A549 (cell line): ENCODE measurements at regions not wholly inside any gene's neighbourhood (a gene's known extent, or its start where the extent isn't known, plus 50 kb on each side); places are given as distances from the start of the nearest gene placed in this dataset.

Experiments
- ATAC-seq, 2 experiments: fragments of 200-7000 bp in 1 of 2; fragments of >200 bp in 1 of 2; cut with Nextera tagmentation in 1 of 2; cut with Tn5 transposase in 1 of 2; 3 replicates each; pipeline versions ENCODE4 v1.8.0 to v1.9.1; 2018 to 2020; ENCODE audit warnings: mild to moderate bottlenecking in 1 of 2, moderate library complexity in 1 of 2
- CTCF ChIA-PET: fragments of 300-600 bp; sonication (Branson Sonifier 250); formaldehyde crosslinking; extraction: SDS; loops from one replicate; lab custom pipeline; 2021; ENCODE audit warnings: antibody characterized with exemption, inconsistent platforms; lab: Yijun Ruan, JAX
- POLR2A ChIA-PET: fragments of 350-600 bp; formaldehyde crosslinking; extraction: SDS; loops from one replicate; lab custom pipeline; 2021; ENCODE audit warnings: antibody characterized with exemption, inconsistent platforms; lab: Yijun Ruan, JAX
- DNase-seq, 2 experiments: peaks; one replicate each; pipeline versions ENCODE4 v3.0.0 to v3.0.0-alpha.2; 2011 to 2016; ENCODE audit warnings: low read depth in 1 of 2, low spot score in 1 of 2
- FAIRE-seq: peaks from 2 replicates; lab custom pipeline; 2011; peaks lifted over from hg19 to GRCh38; lab: Jason Lieb, UNC
- H3K27ac ChIP-seq, 2 experiments: fragments of >200 bp; sonication (Bioruptor Twin); formaldehyde crosslinking; 3 replicates each; pipeline ENCODE4 v1.5.1; 2016 to 2017
- H3K4me1 ChIP-seq: fragments of >200 bp; sonication (Bioruptor Twin); formaldehyde crosslinking; 3 replicates; pipeline ENCODE4 v1.6.1; 2016
- H3K4me2 ChIP-seq: fragments of >200 bp; sonication (Bioruptor Twin); formaldehyde crosslinking; 3 replicates; pipeline ENCODE4 v1.6.1; 2016
- H3K4me3 ChIP-seq: fragments of >200 bp; sonication (Bioruptor Twin); formaldehyde crosslinking; 3 replicates; pipeline ENCODE4 v1.5.1; 2016
- H3K9me3 ChIP-seq: fragments of >200 bp; sonication (Bioruptor Twin); formaldehyde crosslinking; 3 replicates; pipeline ENCODE4 v1.6.1; 2016
- BCL3 ChIP-seq: fragments of >200 bp; sonication (Bioruptor Twin); formaldehyde crosslinking; IDR thresholded peaks from 3 replicates; pipeline ENCODE4 v1.6.1; 2016
- CEBPB ChIP-seq, 2 experiments: fragments of >200 bp in 1 of 2; sonication (Bioruptor Twin) in 1 of 2; formaldehyde crosslinking in 1 of 2; IDR thresholded peaks; 2 replicates each; pipeline ENCODE4 v1.6.1; 2012 to 2016
- CHD2 ChIP-seq: fragments of 150-350 bp; IDR thresholded peaks from 2 replicates; pipeline ENCODE4 v1.6.1; 2014; ENCODE audit warnings: low read length; ENCODE audit not compliant: partially characterized antibody
- E2F6 ChIP-seq: IDR thresholded peaks from 2 replicates; pipeline ENCODE4 v1.6.1; 2012; ENCODE audit warnings: low read depth, borderline replicate concordance
- ESRRA ChIP-seq: fragments of 150-350 bp; IDR thresholded peaks from 2 replicates; pipeline ENCODE4 v1.6.1; 2014; ENCODE audit warnings: mild to moderate bottlenecking, low read length, borderline replicate concordance
- FOXS1 ChIP-seq: fragments of 250-450 bp; sonication (Bioruptor Pico); IDR thresholded peaks from 2 replicates; pipeline ENCODE4 v1.5.0; 2020; ENCODE audit warnings: mild to moderate bottlenecking, moderate library complexity
- HOXB13 ChIP-seq: fragments of 250-450 bp; sonication (Bioruptor Pico); IDR thresholded peaks from 2 replicates; pipeline ENCODE4 v1.5.0; 2020; ENCODE audit warnings: low read depth, mild to moderate bottlenecking, moderate library complexity
- HOXB5 ChIP-seq: fragments of 250-450 bp; sonication (Bioruptor Pico); IDR thresholded peaks from 2 replicates; pipeline ENCODE4 v1.5.0; 2020; ENCODE audit warnings: mild to moderate bottlenecking, moderate library complexity
- MAFK ChIP-seq: fragments of 450-650 bp; IDR thresholded peaks from 2 replicates; pipeline ENCODE4 v1.6.1; 2014; ENCODE audit not compliant: partially characterized antibody
- NR3C1 ChIP-seq: fragments of >200 bp; sonication (Bioruptor Twin); formaldehyde crosslinking; IDR thresholded peaks from 3 replicates; pipeline ENCODE4 v1.6.1; 2017
- PHF8 ChIP-seq: fragments of 200-600 bp; sonication (generic); IDR thresholded peaks from 2 replicates; pipeline ENCODE4 v1.6.1; 2016; ENCODE audit warnings: low read depth, mild to moderate bottlenecking, antibody characterized with exemption, moderate library complexity, borderline replicate concordance
- POLR2A ChIP-seq: IDR thresholded peaks from 2 replicates; pipeline ENCODE4 v1.6.1; 2012; ENCODE audit warnings: mild to moderate bottlenecking, low read length
- POLR2AphosphoS2 ChIP-seq: conservative IDR thresholded peaks from 2 replicates; pipeline ENCODE4 v1.6.1; 2012; ENCODE audit warnings: low read length, improper control_type of control experiment, inconsistent platforms
- RARB ChIP-seq: fragments of 250-450 bp; sonication (Bioruptor Pico); IDR thresholded peaks from 2 replicates; pipeline ENCODE4 v1.8.0; 2021; ENCODE audit warnings: mild to moderate bottlenecking, moderate library complexity
- SREBF2 ChIP-seq: fragments of 450-650 bp; IDR thresholded peaks from 2 replicates; pipeline ENCODE4 v1.6.1; 2014; ENCODE audit warnings: mild to moderate bottlenecking, moderate library complexity
- TFCP2L1 ChIP-seq: fragments of 250-450 bp; sonication (Bioruptor Pico); IDR thresholded peaks from 2 replicates; pipeline ENCODE4 v1.5.0; 2021; ENCODE audit warnings: mild to moderate bottlenecking
- ZFP36 ChIP-seq: fragments of 450-650 bp; IDR thresholded peaks from 2 replicates; pipeline ENCODE4 v1.6.1; 2014; ENCODE audit warnings: borderline replicate concordance; ENCODE audit not compliant: partially characterized antibody
- WGBS: methylation state at CpG from one replicate; pipeline ENCODE4 v1.1.6; 2017; ENCODE audit errors: missing lambda C conversion rate; 5-methylcytosine and 5-hydroxymethylcytosine counted together
- TF ChIP-seq, protein P1 (sequence below): fragments of 150-350 bp; IDR thresholded peaks from 2 replicates; pipeline ENCODE4 v1.6.1; 2014; ENCODE audit warnings: low read depth, mild to moderate bottlenecking, low read length

- POLR2A ChIA-PET, result no interaction called here
- DNase-seq (no peak), ATAC-seq (no peak), FAIRE-seq (no peak)
- H3K9me3 ChIP-seq, result peaks cover 7% of the 10 kb centered on the region; the same call in 1 of the 3 replicates
- CTCF ChIA-PET, result no interaction called here
- H3K4me1 ChIP-seq, result no peaks in the 10 kb centered on the region
- 13% methylated on average over 6 of the region's 6 CpGs for WGBS
- H3K4me3 ChIP-seq, result no peak overlapping the region
- no peak overlapping the region for H3K27ac ChIP-seq
- TF ChIP-seq HOXB5 (CRISPR knock-in tag), result no peak
- no peak for TF ChIP-seq POLR2A
- TF ChIP-seq TFCP2L1 (CRISPR knock-in tag), result no peak
- no peak for TF ChIP-seq NR3C1
- no peak for TF ChIP-seq FOXS1 (CRISPR knock-in tag)
- no peak for TF ChIP-seq RARB (CRISPR knock-in tag)
- no peak for TF ChIP-seq POLR2AphosphoS2
- no peak for TF ChIP-seq CHD2
- no peak for TF ChIP-seq PHF8
- TF ChIP-seq ESRRA, result no peak
- H3K4me2 ChIP-seq, result no peak overlapping the region
These were observed 813.3 kb downstream of the NR2F2 start for GRCh38 chr15:97143592-97144376.

DNA sequence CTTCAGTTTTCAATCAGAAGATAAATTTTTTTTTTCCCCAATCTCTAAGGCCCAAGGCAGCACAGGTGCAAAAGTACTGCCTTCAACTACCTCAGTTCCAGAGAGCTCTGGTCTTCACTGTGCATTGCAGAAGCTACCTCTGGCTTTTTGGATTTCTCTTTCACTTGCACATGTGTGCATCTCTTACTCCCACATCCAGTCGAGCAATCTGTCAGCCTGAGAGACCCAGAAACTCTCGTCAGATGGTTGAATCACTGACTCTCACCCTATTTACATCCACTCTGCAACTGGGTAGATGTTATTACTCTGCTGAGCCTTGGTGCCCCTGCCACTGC lies 813.8 kb downstream of the NR2F2 start:
- ATAC-seq (no peak), FAIRE-seq (no peak)

DNA sequence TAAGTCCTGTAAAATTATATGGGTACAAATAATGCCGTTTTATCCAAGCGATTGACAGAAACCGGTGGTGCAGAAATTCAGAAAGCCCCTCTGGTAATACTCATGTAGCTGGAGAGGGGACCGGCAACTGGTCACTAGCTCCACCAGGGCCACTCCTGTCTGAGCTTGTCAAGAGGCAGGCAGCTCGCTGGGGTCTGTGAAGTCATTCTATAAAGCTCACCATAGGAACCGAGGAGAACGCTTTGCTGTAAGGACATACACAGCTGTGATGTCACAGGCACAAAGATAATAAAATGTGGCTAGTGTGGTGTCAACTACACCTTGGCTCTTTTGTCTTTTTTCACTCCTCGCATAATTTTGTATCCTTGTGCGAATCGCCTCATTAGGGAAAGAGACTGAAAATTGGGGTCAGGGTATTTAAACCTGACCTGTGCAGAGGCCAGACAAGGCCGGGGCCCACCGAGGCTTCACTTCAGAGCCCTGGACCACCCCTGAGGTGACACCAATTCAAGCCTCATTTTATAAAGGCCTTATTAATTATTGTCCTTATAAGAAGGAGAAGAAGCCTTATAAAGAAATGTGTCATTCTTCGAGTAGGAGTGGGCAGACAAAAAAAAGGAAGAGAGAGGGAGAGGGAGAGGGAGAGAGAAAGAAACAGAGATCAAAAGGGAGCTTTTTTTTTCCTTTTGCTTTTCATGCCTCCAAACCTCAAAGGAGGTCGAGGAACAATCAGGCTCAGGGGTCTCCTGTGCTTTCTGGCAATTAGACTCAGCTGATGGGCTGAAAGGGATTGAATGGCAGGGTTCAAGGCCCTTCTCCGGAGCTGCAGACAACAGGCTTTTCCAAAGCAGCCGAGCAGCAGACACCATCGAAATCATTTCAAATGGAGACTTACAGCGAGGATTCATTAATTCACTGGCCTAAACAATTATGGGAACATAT lies 813.3 kb upstream of the ARRDC4 start:
- no peak overlapping the region for H3K4me2 ChIP-seq
- POLR2A ChIA-PET, result no interaction called here
- H3K4me3 ChIP-seq, result no peak overlapping the region
- 20% methylated on average over 18 of the region's 18 CpGs for WGBS
- H3K27ac ChIP-seq, result no peak overlapping the region
- no peaks in the 10 kb centered on the region for H3K4me1 ChIP-seq
- TF ChIP-seq RARB (CRISPR knock-in tag) (no peak), ZFP36 (no peak), CEBPB (IDR thresholded peaks at IDR 0.05) (no peak), HOXB13 (CRISPR knock-in tag) (no peak), BCL3 (no peak), E2F6 (no peak), ESRRA (no peak), MAFK (no peak)
- TF ChIP-seq, protein P1, sequence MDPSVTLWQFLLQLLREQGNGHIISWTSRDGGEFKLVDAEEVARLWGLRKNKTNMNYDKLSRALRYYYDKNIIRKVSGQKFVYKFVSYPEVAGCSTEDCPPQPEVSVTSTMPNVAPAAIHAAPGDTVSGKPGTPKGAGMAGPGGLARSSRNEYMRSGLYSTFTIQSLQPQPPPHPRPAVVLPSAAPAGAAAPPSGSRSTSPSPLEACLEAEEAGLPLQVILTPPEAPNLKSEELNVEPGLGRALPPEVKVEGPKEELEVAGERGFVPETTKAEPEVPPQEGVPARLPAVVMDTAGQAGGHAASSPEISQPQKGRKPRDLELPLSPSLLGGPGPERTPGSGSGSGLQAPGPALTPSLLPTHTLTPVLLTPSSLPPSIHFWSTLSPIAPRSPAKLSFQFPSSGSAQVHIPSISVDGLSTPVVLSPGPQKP, result no peak
- peaks cover 10% of the 10 kb centered on the region; the same call in 1 of the 3 replicates for H3K9me3 ChIP-seq
- ATAC-seq (no peak), FAIRE-seq (no peak), DNase-seq (no peak)
- CTCF ChIA-PET, result no interaction called here

More for the DNA sequence above, 813.8 kb downstream of the NR2F2 start:
- ChIA-PET CTCF (no interaction called here), POLR2A (no interaction called here)
- H3K27ac ChIP-seq, result no peak overlapping the region
- H3K4me1 ChIP-seq, result no peaks in the 10 kb centered on the region
- DNase-seq, result no peak
- TF ChIP-seq NR3C1 (no peak), SREBF2 (no peak), POLR2A (no peak)
- peaks cover 7% of the 10 kb centered on the region; the same call in 1 of the 3 replicates for H3K9me3 ChIP-seq
- H3K4me3 ChIP-seq, result no peak overlapping the region
- 0% methylated on average over 2 of the region's 2 CpGs for WGBS
- H3K4me2 ChIP-seq, result no peak overlapping the region
